ENCODE measurements at regions not wholly inside any gene's neighbourhood (a gene's known extent, or its start where the extent isn't known, plus 50 kb on each side); places are given as distances from the start of the nearest gene placed in this dataset.

GRCh38 chr18:40094441-40094840, 1860.6 kb upstream of the PIK3C3 start:
- no peak for TF ChIP-seq CTCF (IDR thresholded peaks at IDR 0.05; ENCODE audit: low read depth, low read length, missing input control)
- TF ChIP-seq RAD21 (IDR thresholded peaks at IDR 0.05): no peak
- TF ChIP-seq YY1 (IDR thresholded peaks at IDR 0.05): no peak
- TF ChIP-seq ATF3 (IDR thresholded peaks at IDR 0.05): no peak
- no peak for TF ChIP-seq MAX (IDR thresholded peaks at IDR 0.05)
- TF ChIP-seq SP1 (IDR thresholded peaks at IDR 0.05): no peak
- no peak for TF ChIP-seq REST (IDR thresholded peaks at IDR 0.05)
- no peak for TF ChIP-seq TAF1 (conservative IDR thresholded peaks at IDR 0.05)
- no peak for TF ChIP-seq JUND (IDR thresholded peaks at IDR 0.05)
- TF ChIP-seq HNF4G (IDR thresholded peaks at IDR 0.05): no peak
- no peak for TF ChIP-seq GABPA (IDR thresholded peaks at IDR 0.05 in 1 of 2, conservative IDR thresholded peaks at IDR 0.05 in 1 of 2)

All from liver (tissue), 3 donors.